HUES48 (cell line): ENCODE measurements at regions not wholly inside any gene's neighbourhood (a gene's known extent, or its start where the extent isn't known, plus 50 kb on each side); places are given as distances from the start of the nearest gene placed in this dataset.

Source experiments
- H3K27ac ChIP-seq: one replicate; pipeline ENCODE4 v1.7.0; 2013; ENCODE audit warnings: low read depth, low read length, inconsistent platforms
- H3K27me3 ChIP-seq: 2 replicates; pipeline ENCODE4 v1.6.1; 2013; ENCODE audit warnings: mild to moderate bottlenecking, low read length; ENCODE audit not compliant: control insufficient read depth, insufficient read depth
- H3K36me3 ChIP-seq: 2 replicates; pipeline ENCODE4 v1.6.1; 2013; ENCODE audit warnings: low read length; ENCODE audit not compliant: control insufficient read depth, insufficient read depth
- H3K4me1 ChIP-seq: 2 replicates; pipeline ENCODE4 v1.6.1; 2013; ENCODE audit warnings: mild to moderate bottlenecking, low read length; ENCODE audit not compliant: control insufficient read depth, insufficient read depth
- H3K4me3 ChIP-seq: 2 replicates; pipeline ENCODE4 v1.5.1; 2013; ENCODE audit warnings: mild to moderate bottlenecking, low read depth, low read length
- H3K9ac ChIP-seq: 2 replicates; pipeline ENCODE4 v1.6.1; 2013; ENCODE audit warnings: mild to moderate bottlenecking, low read depth, low read length, moderate library complexity
- H3K9me3 ChIP-seq: 2 replicates; pipeline ENCODE4 v1.6.1; 2013; ENCODE audit warnings: low read length; ENCODE audit not compliant: control insufficient read depth, insufficient read depth

DNA sequence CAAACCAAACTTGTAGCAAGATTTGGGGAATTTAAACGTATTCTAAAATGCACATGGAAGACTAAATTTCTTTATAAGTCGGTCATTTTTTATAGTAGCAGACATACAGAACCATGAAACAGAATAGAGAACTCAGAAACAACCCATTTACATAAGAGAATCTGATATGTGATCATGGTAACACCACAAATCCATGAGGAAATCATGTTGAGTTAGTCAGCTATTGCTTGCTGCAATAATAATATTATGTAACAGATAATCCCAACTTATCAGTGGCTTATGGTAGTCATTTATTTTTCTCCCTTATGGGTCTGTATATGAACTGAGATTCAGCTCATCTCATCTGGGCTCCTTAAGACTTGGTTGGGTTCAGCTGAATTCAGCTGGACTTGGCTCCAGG lies 103.4 kb upstream of the SERTAD2 start:
- no peak overlapping the region for H3K9ac ChIP-seq
- H3K27me3 ChIP-seq = peaks cover 7% of the 10 kb centered on the region
- H3K4me3 ChIP-seq = no peak overlapping the region

DNA sequence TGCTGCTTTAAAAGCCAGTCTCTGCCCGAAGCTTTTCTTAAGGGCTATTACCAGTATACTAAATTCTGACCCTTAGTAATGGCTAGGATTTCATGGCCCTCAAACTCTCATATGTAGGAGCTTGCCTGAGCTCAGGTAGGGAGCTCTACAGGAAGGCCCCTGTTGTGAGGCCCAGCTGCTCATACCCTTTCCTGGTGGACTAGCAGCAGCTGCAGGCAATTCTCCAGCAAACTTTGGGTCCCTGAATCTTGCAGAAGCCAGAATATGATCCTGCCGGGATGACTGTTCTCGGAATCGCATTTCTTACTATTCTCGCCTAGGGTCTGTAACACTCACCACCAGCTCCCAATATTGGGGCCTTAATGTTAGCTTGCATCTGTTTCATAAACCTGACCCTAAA lies 106.4 kb upstream of the SERTAD2 start:
- Histone ChIP-seq H3K27ac (no peak overlapping the region), H3K9ac (no peak overlapping the region), H3K27me3 (peaks cover 15% of the 10 kb centered on the region), H3K4me1 (no peaks in the 10 kb centered on the region), H3K4me3 (no peak overlapping the region), H3K9me3 (no peaks in the 10 kb centered on the region), H3K36me3 (no peaks in the 10 kb centered on the region)

More for the DNA sequence above, 103.4 kb upstream of the SERTAD2 start:
- Histone ChIP-seq H3K9me3 (no peaks in the 10 kb centered on the region), H3K4me1 (peaks cover 1% of the 10 kb centered on the region), H3K36me3 (no peaks in the 10 kb centered on the region), H3K27ac (no peak overlapping the region)

DNA sequence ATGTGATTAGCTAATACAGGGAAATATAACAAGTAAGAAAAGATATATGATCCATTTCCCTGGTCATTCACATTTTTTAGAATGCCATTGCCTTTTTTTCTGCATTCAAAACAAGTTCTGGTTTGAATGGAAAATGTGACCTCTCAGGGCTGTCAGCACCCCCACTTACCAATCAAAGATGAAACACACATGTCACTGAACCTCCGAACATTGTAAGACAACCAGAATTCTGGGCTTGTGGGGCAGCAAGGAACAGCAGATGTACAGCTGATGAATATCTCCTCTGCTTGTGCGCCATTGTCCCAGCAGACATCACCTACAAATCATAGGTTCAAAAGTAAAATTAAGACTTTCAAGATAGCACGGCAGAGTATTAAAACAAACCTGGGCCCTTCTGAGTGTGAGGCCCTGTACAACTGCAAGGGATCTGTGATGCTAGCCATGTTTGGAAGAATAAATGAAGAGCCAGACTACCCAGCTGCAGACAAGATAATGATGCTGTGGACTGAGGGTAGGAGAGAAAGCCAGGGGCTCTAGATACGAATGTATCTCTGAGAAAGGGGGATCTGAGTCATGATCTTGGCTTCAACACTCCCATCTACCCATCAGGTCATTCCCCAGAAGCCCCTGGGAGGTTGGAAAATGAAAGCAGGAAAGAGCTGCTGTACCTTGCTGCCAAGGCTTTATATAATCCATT lies 108.7 kb upstream of the SERTAD2 start:
- Histone ChIP-seq H3K9ac (no peak overlapping the region), H3K4me3 (no peak overlapping the region), H3K4me1 (0 out of 2 replicates have a peak, but pooled peaks cover 8% of the 10 kb centered on the region), H3K9me3 (no peaks in the 10 kb centered on the region), H3K36me3 (no peaks in the 10 kb centered on the region), H3K27me3 (peaks cover 38% of the 10 kb centered on the region), H3K27ac (no peak overlapping the region)

DNA sequence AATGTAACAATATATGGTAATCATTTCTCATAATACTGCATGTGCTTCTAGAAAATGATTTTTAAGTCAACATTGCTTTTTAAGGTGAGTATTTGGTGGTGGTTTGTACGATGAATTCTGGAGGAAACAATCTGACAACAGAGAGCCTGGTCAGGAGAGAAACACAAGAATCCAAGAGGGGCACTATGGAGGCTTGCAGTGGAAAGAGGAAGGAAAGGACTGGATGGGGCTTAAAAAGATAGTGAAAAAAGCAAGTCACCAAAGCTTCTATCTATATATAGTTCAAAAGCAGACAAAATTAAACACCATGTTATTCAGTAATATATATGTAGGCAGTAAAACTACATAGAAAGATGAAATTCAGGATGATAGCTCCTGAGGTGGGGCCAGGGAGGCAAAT lies 109.4 kb upstream of the SERTAD2 start:
- no peaks in the 10 kb centered on the region for H3K36me3 ChIP-seq
- H3K9ac ChIP-seq = no peak overlapping the region
- H3K4me1 ChIP-seq = 0 out of 2 replicates have a peak, but pooled peaks cover 8% of the 10 kb centered on the region
- H3K4me3 ChIP-seq = no peak overlapping the region
- peaks cover 41% of the 10 kb centered on the region for H3K27me3 ChIP-seq
- H3K27ac ChIP-seq = no peak overlapping the region
- H3K9me3 ChIP-seq = no peaks in the 10 kb centered on the region

DNA sequence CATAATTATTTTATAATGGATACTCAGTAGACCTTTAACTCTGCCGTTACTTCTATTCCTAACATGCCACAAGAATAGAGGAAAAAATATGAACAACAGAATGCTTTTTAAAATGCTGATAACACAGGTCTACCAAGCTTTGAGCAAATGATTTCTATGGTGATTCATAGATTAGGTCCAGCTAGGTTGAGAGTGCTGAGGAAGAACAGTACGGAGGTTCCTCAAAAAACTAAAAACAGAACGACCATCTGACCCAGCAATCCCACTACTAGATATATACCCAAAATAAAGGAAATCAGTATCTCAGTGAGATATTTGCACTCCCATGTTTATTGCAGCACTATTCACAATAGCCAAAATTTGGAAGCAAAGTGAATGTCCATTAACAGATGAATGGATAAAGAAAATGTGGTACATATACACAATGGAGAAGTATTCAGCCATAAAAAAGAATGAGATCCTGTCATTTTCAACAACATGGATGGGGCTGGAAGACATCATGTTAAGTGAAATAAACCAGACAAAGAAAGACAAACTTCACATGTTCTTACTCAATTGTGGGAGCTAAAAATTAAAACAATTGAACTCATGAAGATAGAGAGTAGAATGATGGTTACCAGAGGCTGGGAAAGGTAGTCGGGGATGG lies 111.6 kb upstream of the SERTAD2 start:
- peaks cover 59% of the 10 kb centered on the region for H3K27me3 ChIP-seq
- no peaks in the 10 kb centered on the region for H3K9me3 ChIP-seq
- no peak overlapping the region for H3K9ac ChIP-seq
- H3K4me3 ChIP-seq = no peak overlapping the region
- H3K27ac ChIP-seq = no peak overlapping the region
- 0 out of 2 replicates have a peak, but pooled peaks cover 8% of the 10 kb centered on the region for H3K4me1 ChIP-seq
- no peaks in the 10 kb centered on the region for H3K36me3 ChIP-seq

DNA sequence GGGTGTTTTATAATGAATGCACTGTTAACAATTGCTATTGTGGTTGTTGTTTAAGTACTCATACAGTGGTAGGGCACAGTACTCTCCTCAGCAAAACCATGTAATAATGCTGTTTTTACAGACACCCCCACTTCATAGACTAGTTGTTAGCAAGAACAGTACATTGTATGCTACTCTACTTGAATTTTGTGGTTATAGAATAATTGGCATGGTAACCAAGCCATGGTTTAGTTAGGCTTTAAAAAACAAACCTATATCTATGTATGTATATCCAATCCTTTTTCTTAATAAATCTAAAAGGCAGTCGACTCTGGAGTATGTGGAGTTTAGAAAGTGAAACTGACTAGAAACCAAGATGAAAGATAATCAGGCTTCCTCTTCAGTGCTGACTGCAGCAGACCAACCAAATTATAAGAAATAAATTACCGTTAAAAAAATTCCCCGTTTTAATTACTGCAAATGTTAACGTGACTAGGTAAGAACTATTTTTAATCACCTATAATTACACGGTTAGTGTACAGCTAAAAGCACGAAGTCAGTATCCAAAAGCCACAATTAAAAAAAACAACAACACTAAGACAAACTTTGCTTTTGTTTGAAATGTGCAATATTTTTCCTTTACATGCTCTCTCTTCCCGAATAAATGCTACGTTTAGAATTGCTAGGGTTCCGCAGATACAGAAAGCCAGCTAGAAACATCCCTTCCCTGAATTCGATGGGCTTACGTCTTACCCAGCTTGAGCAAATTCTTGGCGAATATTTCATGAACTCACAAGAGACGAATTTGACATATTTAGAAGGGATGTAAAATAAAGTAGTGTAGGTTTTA lies 113.3 kb upstream of the SERTAD2 start:
- Histone ChIP-seq H3K36me3 (no peaks in the 10 kb centered on the region), H3K4me1 (0 out of 2 replicates have a peak, but pooled peaks cover 8% of the 10 kb centered on the region), H3K4me3 (peak overlapping the region; percentile 62), H3K9ac (0 out of 2 replicates have a peak overlapping the region, but pooled peaks have one; percentile 41), H3K27ac (no peak overlapping the region), H3K27me3 (peaks cover 71% of the 10 kb centered on the region), H3K9me3 (no peaks in the 10 kb centered on the region)

DNA sequence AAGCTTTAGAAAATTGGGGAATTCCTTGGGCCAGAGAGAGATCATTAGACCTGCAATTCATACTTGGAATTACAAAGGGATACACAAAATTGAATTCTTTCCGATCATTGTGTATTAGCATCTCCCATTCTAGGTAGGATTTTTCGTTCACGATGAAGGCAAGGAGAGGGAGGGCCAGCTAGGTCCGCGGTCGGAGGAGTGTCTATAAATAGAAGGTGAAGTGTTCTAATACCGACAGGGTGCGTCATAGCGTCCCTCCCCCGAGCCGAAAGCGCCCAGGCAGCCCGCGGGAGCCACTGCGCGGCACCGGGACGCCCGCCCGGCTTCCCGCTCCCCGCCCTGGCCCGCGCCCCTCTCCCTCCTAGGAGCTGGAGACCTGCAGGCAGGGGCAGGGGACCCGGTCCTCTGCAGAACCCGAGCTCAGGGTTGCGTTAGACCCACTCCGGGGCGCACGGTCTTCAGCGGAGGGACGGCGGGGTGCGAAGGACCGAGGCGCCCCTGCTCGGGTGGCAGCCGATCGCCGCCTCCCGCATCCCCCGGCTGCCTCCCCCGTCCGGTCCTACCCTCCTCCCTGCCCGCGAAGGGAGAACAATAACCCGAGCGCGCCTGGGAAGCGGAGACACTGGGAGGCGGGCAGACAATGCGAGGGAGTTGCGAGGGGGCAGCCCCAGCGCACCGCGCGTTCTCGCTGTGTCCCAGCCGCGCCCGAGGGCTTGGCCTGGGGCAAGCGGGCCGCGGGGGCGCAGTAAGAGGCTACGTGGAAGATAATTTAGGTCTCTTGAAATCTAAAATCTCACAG lies 114.2 kb upstream of the SERTAD2 start:
- H3K27me3 ChIP-seq = peaks cover 71% of the 10 kb centered on the region
- no peaks in the 10 kb centered on the region for H3K36me3 ChIP-seq
- H3K4me3 ChIP-seq = peak overlapping the region; percentile 62
- H3K9me3 ChIP-seq = no peaks in the 10 kb centered on the region
- H3K9ac ChIP-seq = peak overlapping the region; percentile 41; the same call in 1 of the 2 replicates
- 0 out of 2 replicates have a peak, but pooled peaks cover 8% of the 10 kb centered on the region for H3K4me1 ChIP-seq
- peak overlapping the region; percentile 82 for H3K27ac ChIP-seq

DNA sequence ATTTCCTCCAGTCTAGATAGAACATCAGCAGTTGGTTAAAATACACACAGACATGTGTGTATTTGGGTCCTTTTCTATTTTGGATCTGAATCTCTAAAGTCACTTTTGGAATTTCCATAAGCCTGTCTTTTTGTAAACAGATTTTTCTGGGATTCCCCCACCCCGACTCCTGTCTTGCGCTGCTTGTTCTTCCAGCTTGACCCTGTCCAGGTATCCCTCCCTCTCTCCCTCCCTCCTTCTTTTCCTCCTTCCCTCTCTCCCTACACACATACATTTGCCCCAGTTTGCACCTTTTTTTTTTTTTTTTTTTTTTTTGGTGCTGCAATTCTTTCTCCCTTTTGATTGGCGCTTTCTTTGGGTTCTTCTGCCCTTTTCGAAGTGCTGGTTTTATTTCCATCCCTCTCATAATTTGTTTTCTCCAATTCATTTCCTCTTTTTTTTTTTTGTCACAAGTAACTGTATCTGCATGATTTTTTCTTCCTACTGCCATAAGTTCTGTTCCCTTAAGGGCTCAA lies 114.8 kb upstream of the SERTAD2 start:
- Histone ChIP-seq H3K4me1 (0 out of 2 replicates have a peak, but pooled peaks cover 8% of the 10 kb centered on the region), H3K27me3 (peaks cover 70% of the 10 kb centered on the region)

DNA sequence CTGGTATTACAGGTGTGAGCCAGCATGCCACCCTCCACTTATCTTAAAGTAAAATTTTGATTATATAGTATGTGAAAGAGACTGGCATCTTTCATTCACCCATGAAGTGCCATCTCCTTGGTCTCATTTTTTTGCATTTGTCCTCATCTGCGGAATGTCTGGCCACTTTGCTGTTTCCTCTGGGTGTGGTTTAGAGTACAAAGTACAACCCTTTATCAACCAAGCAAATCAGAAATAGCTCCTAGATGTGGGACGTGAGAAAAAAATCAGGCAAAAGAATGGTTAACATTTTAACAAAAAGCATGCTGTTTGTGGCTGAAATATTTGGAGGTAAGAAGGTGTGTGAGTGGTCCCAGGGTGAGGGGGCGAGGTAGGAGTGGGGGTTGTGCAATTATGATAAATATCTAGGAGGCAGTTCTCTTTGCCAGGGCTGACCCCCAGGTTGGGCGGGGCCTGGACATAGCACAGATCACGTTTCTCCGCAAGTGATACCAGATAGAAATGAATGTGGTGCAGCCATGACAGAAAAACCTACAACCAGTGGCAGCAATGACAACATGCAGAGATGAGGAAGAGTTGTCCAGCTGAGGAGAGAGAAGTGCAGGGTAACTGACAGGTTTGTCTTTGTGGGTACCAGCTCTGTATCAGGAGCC lies 115.8 kb upstream of the SERTAD2 start:
- Histone ChIP-seq H3K9ac (no peak overlapping the region), H3K27ac (no peak overlapping the region), H3K4me1 (0 out of 2 replicates have a peak, but pooled peaks cover 8% of the 10 kb centered on the region)

More for the DNA sequence above, 114.8 kb upstream of the SERTAD2 start:
- Histone ChIP-seq H3K27ac (peak overlapping the region; percentile 82), H3K9me3 (no peaks in the 10 kb centered on the region), H3K9ac (peak overlapping the region; percentile 41; the same call in 1 of the 2 replicates), H3K4me3 (peak overlapping the region; percentile 62), H3K36me3 (no peaks in the 10 kb centered on the region)

More for the DNA sequence above, 115.8 kb upstream of the SERTAD2 start:
- Histone ChIP-seq H3K36me3 (no peaks in the 10 kb centered on the region), H3K27me3 (peaks cover 62% of the 10 kb centered on the region), H3K4me3 (no peak overlapping the region), H3K9me3 (no peaks in the 10 kb centered on the region)
